ENCODE measurements at regions not wholly inside any gene's neighbourhood (a gene's known extent, or its start where the extent isn't known, plus 50 kb on each side); places are given as distances from the start of the nearest gene placed in this dataset.

DNA sequence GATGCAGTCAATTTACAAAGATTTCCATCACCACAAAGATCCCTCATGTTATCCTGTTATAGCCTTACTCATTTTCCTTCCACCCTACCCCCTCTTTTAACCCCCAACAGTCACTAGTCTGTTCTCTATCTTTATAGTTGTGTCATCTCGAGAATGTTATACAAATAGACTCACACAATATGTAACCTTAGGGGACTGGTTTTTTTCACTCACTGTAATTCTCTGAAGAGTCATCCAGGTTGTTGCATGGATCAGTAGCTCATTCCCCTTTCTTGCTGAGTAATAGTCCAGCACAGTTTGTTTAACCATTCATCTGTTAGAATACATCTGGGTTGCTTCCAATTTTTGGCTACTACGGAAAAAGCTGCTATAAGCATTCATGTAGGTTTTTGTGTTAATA lies 121.1 kb upstream of the PDE1C start:
- no peaks in the 10 kb centered on the region for H3K79me2 ChIP-seq (ENCODE audit: control insufficient read depth, insufficient read depth, low read length)
- ChIA-PET SMC1A (ENCODE audit: uncharacterized antibody, unreplicated experiment) (no interaction called here), POLR2A (no interaction called here), RAD21 (ENCODE audit: unreplicated experiment) (no interaction called here), CTCF (interaction anchor here (0.8 to 1.3 kb wide), 3 partner anchors 19 to 447 kb away, joined by 3 to 6 read pairs (median 3); no protein-coding TSS in a partner anchor)
- no peaks in the 10 kb centered on the region for H3K4me1 ChIP-seq (ENCODE audit: control insufficient read depth, insufficient read depth, low read length)
- no peaks in the 10 kb centered on the region for H3K36me3 ChIP-seq (ENCODE audit: control insufficient read depth in 2 of 2, insufficient read depth in 2 of 2, low read length in 1 of 2)
- intact Hi-C loops (cut with micrococcal nuclease; ENCODE audit: unreplicated experiment) = no loop called here
- H3K4me3 ChIP-seq = no peak overlapping the region
- no peak overlapping the region for H2AFZ ChIP-seq (ENCODE audit: control insufficient read depth, low read depth, low read length)
- no peak for FAIRE-seq
- no peak overlapping the region for H3K9ac ChIP-seq (ENCODE audit: control insufficient read depth, insufficient read depth, low read length)
- no TSS peak for BruUV-seq (replicated peaks)
- H4K20me1 ChIP-seq (ENCODE audit: control insufficient read depth, insufficient read depth) = no peaks in the 10 kb centered on the region
- H3K27ac ChIP-seq (ENCODE audit: control insufficient read depth, insufficient read depth) = no peak overlapping the region
- no peak for ATAC-seq
- WGBS (ENCODE audit: insufficient coverage, insufficient replicate concordance, low lambda C conversion rate, missing lambda C conversion rate) = 30% methylated on average over 2 of the region's 2 CpGs
- H3K9me3 ChIP-seq (replicated peaks; ENCODE audit: control insufficient read depth, insufficient read depth, low read length) = no peaks in the 10 kb centered on the region; the same call in 1 of the 3 replicates
- H3K27me3 ChIP-seq (replicated peaks in 1 of 2; ENCODE audit: control insufficient read depth in 2 of 2, insufficient read depth in 2 of 2, low read length in 1 of 2) = no peaks in the 10 kb centered on the region
- in situ Hi-C loops (cut with MboI) = no loop called here
- no peak for DNase-seq (ENCODE audit: low read depth, low spot score)
- no peak overlapping the region for H3K4me2 ChIP-seq (ENCODE audit: control insufficient read depth, insufficient read depth)
- no peak for TF ChIP-seq SMAD1 (IDR thresholded peaks at IDR 0.05; ENCODE audit: low read depth, partially characterized antibody)
- TF ChIP-seq EED (IDR thresholded peaks at IDR 0.05; ENCODE audit: low read depth) = no peak
- TF ChIP-seq MEF2B (IDR thresholded peaks at IDR 0.05; ENCODE audit: partially characterized antibody, poor library complexity, severe bottlenecking) = no peak
- no peak for TF ChIP-seq NR2C2 (IDR thresholded peaks at IDR 0.05; ENCODE audit: borderline replicate concordance, control insufficient read depth, insufficient read length, low read depth)
- TF ChIP-seq, protein P1, sequence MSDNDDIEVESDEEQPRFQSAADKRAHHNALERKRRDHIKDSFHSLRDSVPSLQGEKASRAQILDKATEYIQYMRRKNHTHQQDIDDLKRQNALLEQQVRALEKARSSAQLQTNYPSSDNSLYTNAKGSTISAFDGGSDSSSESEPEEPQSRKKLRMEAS (IDR thresholded peaks at IDR 0.05; ENCODE audit: low read depth, low read length) = no peak

DNA sequence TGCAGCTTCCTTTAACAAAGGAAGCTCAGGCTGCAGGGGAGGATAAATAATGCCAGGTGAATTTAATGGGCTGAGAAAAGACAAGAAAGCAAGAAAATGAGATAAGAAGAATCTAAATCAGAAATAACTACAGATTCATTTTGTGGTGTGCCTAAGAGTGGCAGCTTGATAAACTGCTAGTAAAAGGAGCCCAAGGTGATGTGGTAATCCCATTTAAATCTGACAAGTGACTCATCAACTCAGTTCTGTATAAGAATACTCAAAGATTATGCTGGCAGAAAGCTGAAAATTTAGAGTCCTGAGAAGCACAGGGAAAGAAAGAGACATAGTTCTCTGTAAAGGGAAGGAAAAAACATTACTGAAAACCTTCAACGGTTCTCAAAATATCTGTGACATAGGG lies 109.4 kb upstream of the PDE1C start:
- ChIA-PET CTCF (no interaction called here), POLR2A (no interaction called here), RAD21 (ENCODE audit: unreplicated experiment) (no interaction called here), SMC1A (ENCODE audit: uncharacterized antibody, unreplicated experiment) (no interaction called here)
- 0% methylated on average over 1 of the region's 1 CpG for WGBS (ENCODE audit: insufficient coverage, insufficient replicate concordance, low lambda C conversion rate, missing lambda C conversion rate)
- Histone ChIP-seq H4K20me1 (ENCODE audit: control insufficient read depth, insufficient read depth) (no peaks in the 10 kb centered on the region), H3K4me2 (ENCODE audit: control insufficient read depth, insufficient read depth) (no peak overlapping the region), H3K9me3 (replicated peaks; ENCODE audit: control insufficient read depth, insufficient read depth, low read length) (no peaks in the 10 kb centered on the region), H3K27me3 (replicated peaks in 1 of 2; ENCODE audit: control insufficient read depth in 2 of 2, insufficient read depth in 2 of 2, low read length in 1 of 2) (no peaks in the 10 kb centered on the region; a peak in 1 of 4 replicates), H3K27ac (ENCODE audit: control insufficient read depth, insufficient read depth) (no peak overlapping the region), H3K4me1 (ENCODE audit: control insufficient read depth, insufficient read depth, low read length) (no peaks in the 10 kb centered on the region), H3K9ac (ENCODE audit: control insufficient read depth, insufficient read depth, low read length) (no peak overlapping the region), H3K4me3 (no peak overlapping the region), H2AFZ (ENCODE audit: control insufficient read depth, low read depth, low read length) (no peak overlapping the region), H3K36me3 (ENCODE audit: control insufficient read depth in 2 of 2, insufficient read depth in 2 of 2, low read length in 1 of 2) (no peaks in the 10 kb centered on the region), H3K79me2 (ENCODE audit: control insufficient read depth, insufficient read depth, low read length) (no peaks in the 10 kb centered on the region)
- no peak for TF ChIP-seq KDM1A (IDR thresholded peaks at IDR 0.05; ENCODE audit: borderline replicate concordance)
- no peak for TF ChIP-seq EP300 (IDR thresholded peaks at IDR 0.05; ENCODE audit: borderline replicate concordance in 1 of 2, control insufficient read depth in 1 of 2, low read depth in 2 of 2, low read length in 2 of 2)
- TF ChIP-seq HDGF (IDR thresholded peaks at IDR 0.05) = no peak
- no peak for TF ChIP-seq RUNX3 (IDR thresholded peaks at IDR 0.05; ENCODE audit: low read length)
- no peak for TF ChIP-seq ASH2L (IDR thresholded peaks at IDR 0.05; ENCODE audit: borderline replicate concordance, low read depth)
- TF ChIP-seq MYB (IDR thresholded peaks at IDR 0.05; ENCODE audit: borderline replicate concordance, low read depth, low read length) = no peak
- no peak for TF ChIP-seq BCL11A (IDR thresholded peaks at IDR 0.05; ENCODE audit: low read depth, low read length)
- TF ChIP-seq BRCA1 (IDR thresholded peaks at IDR 0.05; ENCODE audit: low read depth, low read length) = no peak
- FAIRE-seq (no peak), DNase-seq (ENCODE audit: low read depth, low spot score) (no peak), ATAC-seq (no peak)
- in situ Hi-C loops (cut with MboI) (no loop called here), intact Hi-C loops (cut with micrococcal nuclease; ENCODE audit: unreplicated experiment) (no loop called here)
- BruUV-seq (replicated peaks) = no TSS peak
